ENCODE measurements at regions not wholly inside any gene's neighbourhood (a gene's known extent, or its start where the extent isn't known, plus 50 kb on each side); places are given as distances from the start of the nearest gene placed in this dataset.

DNA sequence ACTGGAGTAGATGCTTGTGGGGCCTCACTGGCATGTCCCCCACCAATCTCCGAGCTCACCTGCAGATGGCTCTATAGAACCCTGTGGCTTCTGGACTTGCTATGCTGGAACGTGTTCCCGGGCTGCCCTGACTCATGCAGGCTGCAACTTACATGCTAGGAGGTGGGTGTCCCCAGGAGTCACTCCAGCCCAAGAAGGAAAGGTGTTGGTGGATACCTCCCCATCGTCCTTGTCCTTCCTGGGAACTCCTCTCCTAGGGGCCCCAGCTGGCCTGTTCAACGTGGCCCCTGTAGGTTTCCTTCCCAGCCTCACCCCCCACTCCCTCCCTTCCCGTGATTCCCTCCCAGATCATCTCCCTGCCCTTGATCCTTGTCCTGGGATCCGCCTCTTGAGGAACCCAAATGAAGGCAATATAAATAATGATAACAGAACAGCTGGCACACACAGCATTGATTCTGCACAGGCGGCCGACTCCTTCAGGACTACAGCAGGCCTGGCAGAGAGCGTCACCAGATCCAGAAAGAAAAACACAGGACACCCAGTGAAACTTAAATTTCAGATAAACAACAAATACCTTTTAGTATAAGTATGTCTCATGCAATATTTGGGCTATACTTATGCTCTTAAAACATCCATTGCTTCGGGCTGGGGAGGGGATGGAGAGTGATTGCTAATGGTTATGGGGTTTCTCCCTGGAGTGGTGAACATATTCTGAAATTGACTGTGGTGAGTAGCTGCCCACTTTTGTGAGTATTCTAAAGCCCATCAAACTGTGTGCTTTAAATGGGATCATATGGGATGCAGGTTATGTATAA is 221.1 kb upstream of the GSE1 start:
- no peak for DNase-seq (ENCODE audit: low spot score)

GRCh38 chr16:85392756-85393673 is 220.1 kb upstream of the GSE1 start:
- no peak for DNase-seq (ENCODE audit: low spot score)

GRCh38 chr16:85393674-85394451 is 219.3 kb upstream of the GSE1 start:
- DNase-seq (ENCODE audit: low spot score): peak; percentile 95

- DNase-seq (ENCODE audit: low spot score): no peak
These were observed 218.5 kb upstream of the GSE1 start for GRCh38 chr16:85394456-85395206.

DNA sequence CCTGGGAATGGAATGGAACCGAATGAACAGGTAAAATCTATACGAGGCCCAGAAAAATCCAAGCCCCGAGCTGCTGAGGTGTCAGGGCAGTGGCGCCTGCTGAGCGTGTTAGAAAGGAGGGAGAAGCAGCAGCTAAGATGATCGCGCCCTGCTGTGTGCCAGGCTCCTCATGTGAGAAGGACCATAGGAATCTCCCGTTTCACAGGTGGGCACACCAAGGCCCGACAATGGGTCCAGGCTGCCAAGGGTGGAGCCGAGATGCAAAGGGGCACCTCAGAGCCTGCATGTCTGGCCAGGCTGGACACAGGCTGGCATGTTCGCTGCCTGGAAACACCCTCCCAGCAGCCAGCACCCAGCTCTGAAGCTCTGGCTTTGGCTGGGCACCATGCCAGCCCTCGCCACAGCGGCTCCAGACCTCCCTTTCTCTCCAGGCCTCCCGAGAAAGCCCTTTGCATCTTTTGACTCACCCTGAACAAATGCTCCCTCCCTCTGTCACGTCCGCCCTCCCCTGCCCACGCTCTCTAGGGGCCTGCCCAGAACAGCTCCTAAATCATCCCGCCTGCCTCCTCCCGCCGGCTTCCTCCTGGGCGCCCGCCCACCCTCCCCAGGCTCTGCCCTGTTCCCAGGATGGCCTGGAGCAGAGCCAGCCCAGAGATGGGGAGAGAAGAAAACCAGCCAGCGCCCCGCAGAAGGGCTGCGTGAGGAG is 217.8 kb upstream of the GSE1 start:
- DNase-seq (ENCODE audit: low spot score): peak; percentile 53

GRCh38 chr16:85395913-85396878 is 216.9 kb upstream of the GSE1 start:
- no peak for DNase-seq (ENCODE audit: low spot score)

- DNase-seq (ENCODE audit: low spot score): no peak
These were observed 215.9 kb upstream of the GSE1 start for GRCh38 chr16:85396879-85397871.

- no peak for DNase-seq (ENCODE audit: low spot score)
These were observed 215.1 kb upstream of the GSE1 start for GRCh38 chr16:85398050-85398451.

- no peak for DNase-seq (ENCODE audit: low spot score)
These were observed 214.2 kb upstream of the GSE1 start for GRCh38 chr16:85398688-85399582.

GRCh38 chr16:85399583-85400284 is 213.4 kb upstream of the GSE1 start:
- no peak for DNase-seq (ENCODE audit: low spot score)

- DNase-seq (ENCODE audit: low spot score): no peak
These were observed 212.6 kb upstream of the GSE1 start for GRCh38 chr16:85400305-85401205.

DNA sequence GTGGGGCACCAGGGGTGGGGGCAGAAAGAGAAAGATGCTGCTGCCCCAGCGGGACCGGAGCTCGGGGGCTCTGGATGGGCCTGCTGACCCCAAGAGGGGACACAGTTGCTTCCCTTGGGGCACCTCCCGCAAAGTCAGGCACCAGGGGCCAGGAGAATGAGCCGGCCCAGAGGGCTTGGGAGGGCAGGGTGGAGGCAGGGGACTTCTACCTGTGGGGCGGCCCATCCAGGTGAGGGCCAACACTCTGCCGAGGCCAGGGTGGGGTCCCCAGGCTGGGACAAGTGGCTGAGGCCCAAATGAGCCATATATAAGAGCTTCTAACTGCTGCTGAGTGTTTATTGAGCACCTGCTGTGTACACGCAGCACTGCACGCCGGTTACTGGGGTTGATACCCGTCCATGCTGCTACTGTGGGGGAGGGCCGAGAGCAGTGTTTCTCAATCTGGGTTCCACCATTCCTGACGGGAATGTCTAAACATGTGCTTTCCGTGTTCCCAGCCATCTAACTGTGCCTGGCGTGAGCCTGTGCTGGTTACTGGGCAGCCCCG is 211.7 kb upstream of the GSE1 start:
- DNase-seq (ENCODE audit: low spot score): no peak

- DNase-seq (ENCODE audit: low spot score): no peak
These were observed 211.0 kb upstream of the GSE1 start for GRCh38 chr16:85401917-85402766.

GRCh38 chr16:85402910-85403692 is 210.0 kb upstream of the GSE1 start:
- DNase-seq (ENCODE audit: low spot score): no peak

All from HuH-7.5 (cell line).